CD4-positive, alpha-beta T cell (primary cell): ENCODE measurements at regions not wholly inside any gene's neighbourhood (a gene's known extent, or its start where the extent isn't known, plus 50 kb on each side); places are given as distances from the start of the nearest gene placed in this dataset.
A peak's percentile ranks its signal among the peaks of the same experiment; 100 is the strongest.

ENCODE experiments used
- ATAC-seq: fragments of 200-7000 bp; cut with Tn5 transposase; one replicate; pipeline ENCODE4 v1.10.0; 2022; ENCODE audit warnings: mild to moderate bottlenecking; ENCODE audit not compliant: poor library complexity
- CTCF ChIA-PET: fragments of 350-600 bp; sonication (Branson Sonifier 250); formaldehyde crosslinking; loops from one replicate; lab custom pipeline; 2021; ENCODE audit warnings: antibody characterized with exemption, inconsistent platforms; lab: Charles Lee
- POLR2A ChIA-PET: fragments of 350-600 bp; sonication (Branson Sonifier 250); formaldehyde crosslinking; loops from one replicate; lab custom pipeline; 2021; ENCODE audit warnings: antibody characterized with exemption, inconsistent platforms; lab: Charles Lee
- DNase-seq, 14 experiments: peaks; one replicate each; pipeline ENCODE4 v3.0.0-alpha.2; 2013 to 2020; ENCODE audit warnings: mixed read lengths in 2 of 14
- H3K27ac ChIP-seq, 2 donors: one replicate each; pipeline versions ENCODE4 v1.5.1 to v1.7.0; 2013; ENCODE audit warnings: low read length in 2 of 2, low read depth in 1 of 2, mild to moderate bottlenecking in 1 of 2
- H3K27me3 ChIP-seq, 2 experiments: 1 replicate in 1 of 2; 2 replicates in 1 of 2; pipeline versions ENCODE4 v1.6.1 to v1.7.0; 2013; ENCODE audit warnings: low read length in 2 of 2, control low read depth in 1 of 2, mild to moderate bottlenecking in 1 of 2, moderate library complexity in 1 of 2; ENCODE audit not compliant: insufficient read depth in 2 of 2, control insufficient read depth in 1 of 2
- H3K36me3 ChIP-seq: one replicate; pipeline ENCODE4 v1.6.1; 2013; ENCODE audit warnings: low read length, control low read depth; ENCODE audit not compliant: insufficient read depth
- H3K4me1 ChIP-seq: one replicate; pipeline ENCODE4 v1.6.1; 2013; ENCODE audit warnings: low read length, control low read depth; ENCODE audit not compliant: insufficient read depth
- H3K4me3 ChIP-seq: one replicate; pipeline ENCODE4 v1.5.1; 2013; ENCODE audit warnings: mild to moderate bottlenecking, low read length, moderate library complexity
- H3K9me3 ChIP-seq, 2 experiments: 1 replicate in 1 of 2; 2 replicates in 1 of 2; pipeline versions ENCODE4 v1.6.1 to v1.7.0; 2013; ENCODE audit warnings: low read length in 2 of 2, mild to moderate bottlenecking in 2 of 2, control low read depth in 1 of 2, moderate library complexity in 1 of 2; ENCODE audit not compliant: control insufficient read depth in 1 of 2, insufficient read depth in 1 of 2
- H3K27ac Mint-ChIP-seq: one replicate; pipeline ENCODE4 v1.8.0; 2020; ENCODE audit warnings: mixed read lengths
- H3K27me3 Mint-ChIP-seq: one replicate; pipeline ENCODE4 v1.8.0; 2021; ENCODE audit warnings: mixed read lengths
- H3K36me3 Mint-ChIP-seq: one replicate; pipeline ENCODE4 v1.8.0; 2021; ENCODE audit warnings: low read depth, mixed read lengths
- H3K4me1 Mint-ChIP-seq: one replicate; pipeline ENCODE4 v1.8.0; 2021; ENCODE audit warnings: low read depth, mixed read lengths
- H3K4me3 Mint-ChIP-seq: one replicate; pipeline ENCODE4 v1.8.0; 2020; ENCODE audit warnings: mild to moderate bottlenecking, mixed read lengths
- H3K9me3 Mint-ChIP-seq: one replicate; pipeline ENCODE4 v1.8.0; 2020; ENCODE audit warnings: mixed read lengths
- CTCF ChIP-seq: fragments of 200-600 bp; IDR thresholded peaks from one replicate; pipeline ENCODE4 v1.8.0; 2022; ENCODE audit warnings: antibody characterized with exemption, mild to moderate bottlenecking
- intact Hi-C, 2 experiments: fragments of 100-400 bp; cut with DNase I in 1 of 2; cut with micrococcal nuclease in 1 of 2; formaldehyde crosslinking; loops; one replicate each; pipeline versions ENCODE4 v1.15.1 to v1.9.0; 2023 to 2025; cut with DNase I, micrococcal nuclease

GRCh38 chr2:194105358-194105757 lies 1551.7 kb upstream of the SLC39A10 start:
- no peaks in the 10 kb centered on the region for H3K4me1 Mint-ChIP-seq
- intact Hi-C loops: no loop called here
- no peak overlapping the region for H3K4me3 Mint-ChIP-seq
- H3K27ac Mint-ChIP-seq: no peak overlapping the region
- CTCF ChIA-PET: no interaction called here
- H3K36me3 ChIP-seq: no peaks in the 10 kb centered on the region
- H3K9me3 Mint-ChIP-seq: no peaks in the 10 kb centered on the region
- no peaks in the 10 kb centered on the region for H3K27me3 ChIP-seq
- no peak for TF ChIP-seq CTCF
- ATAC-seq (no peak), DNase-seq (no peak)
- H3K27ac ChIP-seq: no peak overlapping the region
- POLR2A ChIA-PET: no interaction called here
- no peaks in the 10 kb centered on the region for H3K36me3 Mint-ChIP-seq
- H3K9me3 ChIP-seq: no peaks in the 10 kb centered on the region
- H3K4me1 ChIP-seq: no peaks in the 10 kb centered on the region
- H3K4me3 ChIP-seq: no peak overlapping the region
- H3K27me3 Mint-ChIP-seq: no peaks in the 10 kb centered on the region

- Mint-ChIP-seq H3K27ac (no peak overlapping the region), H3K9me3 (no peaks in the 10 kb centered on the region), H3K36me3 (no peaks in the 10 kb centered on the region), H3K27me3 (no peaks in the 10 kb centered on the region), H3K4me1 (no peaks in the 10 kb centered on the region), H3K4me3 (no peak overlapping the region)
- POLR2A ChIA-PET: no interaction called here
- Histone ChIP-seq H3K27ac (no peak overlapping the region), H3K9me3 (no peaks in the 10 kb centered on the region), H3K36me3 (no peaks in the 10 kb centered on the region), H3K27me3 (no peaks in the 10 kb centered on the region), H3K4me1 (no peaks in the 10 kb centered on the region), H3K4me3 (no peak overlapping the region)
- ATAC-seq (no peak), DNase-seq (peak in 3 of 14 experiments; percentile 4 to 23 (median 16))
- CTCF ChIA-PET: no interaction called here
- no peak for TF ChIP-seq CTCF
- intact Hi-C loops: no loop called here
Observed at GRCh38 chr2:194104687-194105086, 1552.3 kb upstream of the SLC39A10 start.

GRCh38 chr2:194103941-194104659 lies 1552.9 kb upstream of the SLC39A10 start:
- POLR2A ChIA-PET: no interaction called here
- Mint-ChIP-seq H3K4me1 (no peaks in the 10 kb centered on the region), H3K9me3 (no peaks in the 10 kb centered on the region), H3K4me3 (no peak overlapping the region), H3K27ac (no peak overlapping the region), H3K27me3 (no peaks in the 10 kb centered on the region), H3K36me3 (no peaks in the 10 kb centered on the region)
- no peak for ATAC-seq
- no peaks in the 10 kb centered on the region for H3K4me1 ChIP-seq
- H3K9me3 ChIP-seq: no peaks in the 10 kb centered on the region
- H3K4me3 ChIP-seq: no peak overlapping the region
- TF ChIP-seq CTCF: no peak
- no peak overlapping the region for H3K27ac ChIP-seq
- intact Hi-C loops: no loop called here
- no peaks in the 10 kb centered on the region for H3K27me3 ChIP-seq
- DNase-seq: no peak
- no peaks in the 10 kb centered on the region for H3K36me3 ChIP-seq
- CTCF ChIA-PET: no interaction called here
